Fibroblast of pulmonary artery (primary cell): ENCODE measurements at regions not wholly inside any gene's neighbourhood (a gene's known extent, or its start where the extent isn't known, plus 50 kb on each side); places are given as distances from the start of the nearest gene placed in this dataset.
"Not testable (repeated sequence)": the region's sequence is repeated elsewhere in the genome, so short reads cannot be mapped to it uniquely, and the experiment has no call there.

ENCODE experiments used
- DNase-seq: peaks from one replicate; pipeline ENCODE4 v3.0.0-alpha.2; 2010; ENCODE audit warnings: low read depth
- H3K4me3 ChIP-seq: replicated peaks from 2 replicates; pipeline ENCODE4 v1.5.1; 2011; ENCODE audit warnings: low read depth, mild to moderate bottlenecking, control low read depth, low read length, moderate library complexity
- CTCF ChIP-seq: IDR thresholded peaks from 2 replicates; pipeline ENCODE4 v1.5.1; 2011; ENCODE audit warnings: mild to moderate bottlenecking, control low read depth, low read length, inconsistent platforms; ENCODE audit errors: missing control alignments

- H3K4me3 ChIP-seq, result no peak overlapping the region
- TF ChIP-seq CTCF, result no peak
- no peak for DNase-seq
Measured at GRCh38 chrX:140038842-140039241, 73.5 kb upstream of the CXorf66 start.

- H3K4me3 ChIP-seq, result no peak overlapping the region
- TF ChIP-seq CTCF, result peak; percentile 22
- peak; percentile 0 for DNase-seq
Measured at GRCh38 chrX:140034916-140035315, 69.6 kb upstream of the CXorf66 start.

GRCh38 chrX:140022482-140022881 lies 57.2 kb upstream of the CXorf66 start:
- no peak for DNase-seq
- no peak overlapping the region for H3K4me3 ChIP-seq
- no peak for TF ChIP-seq CTCF

GRCh38 chrX:140019134-140019533 lies 53.8 kb upstream of the CXorf66 start:
- not testable (repeated sequence) for H3K4me3 ChIP-seq, DNase-seq
